Effector CD4-positive, alpha-beta T cell (primary cell): ENCODE measurements at regions not wholly inside any gene's neighbourhood (a gene's known extent, or its start where the extent isn't known, plus 50 kb on each side); places are given as distances from the start of the nearest gene placed in this dataset.

Experiments
- DNase-seq: peaks from one replicate; pipeline ENCODE4 v3.0.0-alpha.2; 2020

DNA sequence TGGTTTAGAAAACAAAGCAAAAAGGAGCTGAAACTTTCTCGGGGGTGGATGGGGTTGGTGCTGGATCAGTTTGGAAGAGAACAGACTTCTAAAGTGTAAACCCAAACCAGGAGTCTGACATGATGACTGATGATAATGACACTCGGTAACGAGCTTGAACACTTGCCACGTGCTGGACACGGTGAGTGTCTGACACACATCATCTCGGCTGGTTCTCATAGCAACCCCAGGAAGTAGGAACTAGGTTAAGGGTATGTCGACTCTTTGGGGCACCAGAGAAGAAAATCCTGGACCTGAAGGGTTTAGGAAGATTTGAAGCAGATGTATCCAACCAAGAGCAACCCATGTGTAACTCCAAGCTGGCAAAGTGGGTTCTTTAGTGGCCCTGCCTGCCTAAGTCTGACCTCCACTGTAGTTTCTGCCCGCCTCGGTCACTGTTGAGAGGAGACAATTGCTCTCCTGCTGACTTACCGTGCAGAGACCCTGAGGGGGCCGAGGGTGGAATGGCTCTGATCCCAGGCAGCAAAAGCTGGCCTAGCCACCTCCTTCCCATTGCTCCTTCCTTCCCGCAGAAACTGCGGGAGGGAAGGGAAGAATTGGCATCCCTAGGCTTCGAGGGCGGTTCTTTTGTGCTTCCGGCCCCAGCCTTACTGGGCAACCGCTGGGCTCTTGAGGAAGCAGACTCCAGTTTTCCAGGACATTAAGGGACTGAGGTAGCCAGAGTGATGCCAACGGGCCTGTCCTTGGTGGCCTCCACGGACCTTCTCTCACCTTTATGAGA is 156.0 kb downstream of the TOMM20 start:
- DNase-seq: no peak

DNA sequence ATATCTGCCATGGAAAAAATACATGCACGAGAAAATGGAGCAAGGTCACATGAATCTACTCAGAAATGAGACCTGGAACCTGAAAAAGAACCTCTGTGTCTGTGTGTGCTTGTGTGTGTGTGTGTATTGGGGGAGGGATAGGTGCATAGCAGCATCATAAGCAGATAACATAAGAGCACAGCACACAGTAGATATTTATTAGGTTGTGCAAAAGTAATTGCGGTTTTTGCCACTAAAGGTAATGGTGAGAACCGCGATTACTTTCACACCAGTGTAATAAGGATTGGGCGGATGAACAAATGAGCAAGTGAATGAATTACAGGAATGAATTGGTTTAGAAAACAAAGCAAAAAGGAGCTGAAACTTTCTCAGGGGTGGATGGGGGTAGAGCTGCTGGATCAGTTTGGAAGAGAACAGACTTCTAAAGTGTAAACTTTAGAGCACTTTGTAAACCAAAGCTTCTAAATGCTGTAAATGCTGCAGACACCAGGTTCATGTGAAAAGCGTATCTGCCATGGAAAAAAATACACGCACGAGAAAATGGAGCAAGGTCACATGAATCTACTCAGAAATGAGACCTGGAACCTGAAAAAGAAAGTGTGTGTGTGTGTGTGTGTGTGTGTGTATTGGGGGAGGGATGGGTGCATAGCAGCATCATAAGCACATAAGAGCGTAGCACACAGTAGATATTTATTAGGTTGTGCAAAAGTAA is 156.9 kb downstream of the TOMM20 start:
- no peak for DNase-seq

DNA sequence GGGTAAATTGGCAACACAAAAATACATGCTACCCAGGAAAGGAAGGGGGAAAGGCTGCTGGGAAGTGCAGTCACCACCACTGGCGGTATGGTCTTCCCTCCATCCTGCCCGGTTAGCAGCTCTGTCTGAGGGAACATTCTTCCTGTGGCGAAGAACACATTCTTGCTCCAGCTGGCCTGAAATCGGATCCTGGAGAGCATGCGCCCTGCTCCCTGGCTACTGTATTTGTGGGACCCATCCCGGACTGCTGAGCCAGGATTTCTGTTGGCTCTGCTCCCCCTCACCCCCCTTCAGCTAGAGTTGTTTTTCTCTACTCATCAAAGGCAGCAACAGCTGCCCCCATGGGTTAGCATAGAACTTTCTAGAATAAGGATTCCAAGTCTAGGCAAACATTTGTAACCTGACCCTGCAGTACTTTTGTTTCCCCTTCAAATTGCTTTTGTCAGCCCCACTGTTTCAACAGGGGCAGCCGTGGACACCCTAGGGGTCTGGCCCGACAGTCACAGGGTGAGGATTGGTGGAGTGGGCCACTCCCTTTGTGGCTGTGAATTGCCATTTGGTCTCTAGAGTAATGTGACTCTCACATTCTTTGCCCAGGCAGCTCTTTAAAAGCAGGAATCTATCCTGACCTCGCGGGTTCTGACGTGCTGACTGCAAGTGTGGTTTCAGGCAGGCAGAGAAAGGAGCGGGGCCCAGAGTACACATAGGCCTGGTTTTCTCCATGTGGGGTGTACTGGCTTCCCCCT is 157.7 kb downstream of the TOMM20 start:
- no peak for DNase-seq

DNA sequence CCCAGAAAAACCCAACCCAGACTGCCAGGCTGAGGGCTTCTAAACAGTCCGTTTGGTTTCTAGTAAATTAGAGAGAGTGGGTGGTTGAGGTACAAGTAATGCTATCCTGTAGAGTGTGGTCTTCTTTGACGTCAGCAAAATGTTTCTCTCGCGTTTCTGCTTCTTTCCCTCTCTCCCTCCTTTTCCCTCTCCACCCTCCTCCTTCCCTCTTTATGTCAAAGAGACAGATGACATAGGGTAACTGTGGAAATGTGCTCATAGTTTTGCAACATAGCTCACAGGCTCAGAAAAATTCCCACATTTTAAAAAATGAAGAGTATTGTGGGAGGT is 158.3 kb downstream of the TOMM20 start:
- DNase-seq: no peak

DNA sequence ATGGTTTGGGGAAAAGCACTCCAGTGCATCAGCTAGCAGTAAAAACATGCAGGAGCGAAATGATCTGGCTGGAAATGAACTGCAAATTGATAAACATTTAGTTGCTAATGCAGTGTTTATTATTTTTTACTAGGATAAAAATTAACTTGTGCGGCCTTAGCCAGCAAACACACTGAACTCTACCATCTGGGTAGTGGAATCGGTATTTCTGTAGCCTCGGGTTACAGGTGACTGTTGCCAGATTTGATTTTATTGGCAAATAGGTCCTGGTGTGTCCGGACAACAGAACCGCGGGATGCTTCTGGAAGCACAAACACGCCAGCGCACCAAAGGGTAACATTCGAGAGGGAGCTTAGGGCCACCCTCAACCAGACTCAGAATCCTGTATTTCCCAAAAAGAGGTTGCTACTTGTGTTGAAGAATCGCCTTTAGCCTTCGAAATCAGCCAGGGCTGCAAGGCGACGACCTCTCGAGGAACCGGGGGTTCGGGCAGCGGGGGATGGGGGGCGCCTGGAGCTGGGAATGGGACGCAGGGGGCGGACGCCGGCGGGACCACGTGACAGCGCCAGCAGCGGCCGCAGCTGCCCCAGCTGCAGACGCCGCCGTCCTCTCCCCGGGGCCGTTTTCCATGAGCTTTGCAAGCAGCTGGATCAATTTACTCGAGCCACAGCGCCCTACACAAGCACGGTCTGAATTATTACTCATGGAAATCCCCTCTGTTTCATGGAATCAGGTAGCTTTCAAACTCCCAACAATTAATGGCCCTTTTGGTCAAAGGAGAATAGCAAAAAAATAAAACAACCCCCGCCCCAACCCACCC is 158.8 kb downstream of the TOMM20 start:
- no peak for DNase-seq

DNA sequence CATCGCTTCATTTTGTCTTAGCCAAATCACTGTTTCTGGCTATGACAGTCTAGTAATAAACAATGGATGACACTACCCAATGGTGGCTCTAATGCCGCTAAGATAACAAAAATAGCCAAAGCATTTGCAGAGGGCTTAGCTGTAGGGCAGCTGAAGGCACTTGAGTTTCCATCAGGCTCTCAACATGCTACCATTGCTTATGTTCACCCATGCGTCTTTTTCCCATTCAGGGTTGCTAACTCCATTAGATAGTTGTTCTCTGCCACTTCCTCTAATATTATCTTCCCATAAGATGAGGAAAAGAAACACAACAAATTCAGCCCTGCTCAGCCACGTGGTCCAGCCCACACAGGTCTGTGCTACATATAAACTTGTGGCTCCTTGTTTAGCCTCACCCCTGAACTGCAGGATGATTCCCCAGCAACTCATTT is 159.6 kb downstream of the TOMM20 start:
- DNase-seq: no peak

DNA sequence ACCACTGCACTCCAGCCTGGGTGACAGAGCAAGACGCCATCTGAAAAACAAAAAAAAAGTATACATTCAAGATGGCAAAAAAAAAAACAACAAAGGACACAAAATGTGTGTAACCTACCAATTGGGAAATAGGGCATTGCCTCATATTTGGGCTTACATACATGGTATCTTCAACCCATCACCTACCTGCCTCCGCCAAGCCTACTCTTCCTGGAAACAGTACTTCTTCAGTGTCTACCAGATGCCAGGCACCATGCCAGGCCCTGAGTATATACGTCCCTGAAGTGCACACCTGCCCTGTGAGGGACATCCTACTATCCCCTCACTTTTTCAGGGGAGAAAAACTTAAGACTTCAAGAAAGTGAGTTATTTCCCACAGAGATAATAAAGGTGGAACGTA is 160.2 kb downstream of the TOMM20 start:
- DNase-seq: no peak

DNA sequence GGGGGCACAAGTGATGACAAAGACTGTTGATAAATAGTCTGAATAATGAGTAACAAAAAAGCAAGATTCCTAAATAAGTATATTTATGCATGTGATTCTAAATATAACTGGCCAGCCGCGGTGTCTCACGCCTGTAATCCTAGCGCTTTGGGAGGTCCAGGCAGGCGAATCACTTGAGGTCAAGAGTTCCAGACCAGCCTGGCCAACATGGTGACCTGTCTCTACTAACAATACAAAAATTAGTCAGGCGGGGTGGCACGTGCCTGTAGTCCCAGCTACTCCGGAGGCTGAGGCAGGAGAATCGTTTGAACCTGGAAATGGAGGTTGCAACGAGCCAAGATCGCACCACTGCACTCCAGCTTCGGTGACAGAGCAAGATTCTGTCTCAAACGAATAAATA is 161.5 kb downstream of the TOMM20 start:
- no peak for DNase-seq

DNA sequence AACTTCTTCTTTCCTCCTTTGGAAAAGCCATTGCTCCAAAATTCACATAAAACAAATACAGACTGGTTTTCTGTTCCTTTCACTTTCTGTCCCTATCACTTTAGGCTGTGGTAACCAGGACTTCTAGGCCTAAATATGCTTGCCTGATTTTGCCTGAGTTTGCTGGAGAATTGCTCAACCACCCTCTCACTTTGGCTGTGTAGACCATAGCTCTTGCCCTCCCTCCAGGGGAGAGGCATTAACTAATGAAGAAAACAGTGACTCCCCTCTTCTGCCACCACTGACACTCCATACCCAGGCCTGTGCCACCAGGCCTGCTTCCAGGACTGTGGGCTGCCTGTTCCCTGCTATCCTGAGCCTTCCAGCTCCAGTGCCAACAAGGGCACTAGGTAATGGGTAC is 163.5 kb downstream of the TOMM20 start:
- DNase-seq: no peak

DNA sequence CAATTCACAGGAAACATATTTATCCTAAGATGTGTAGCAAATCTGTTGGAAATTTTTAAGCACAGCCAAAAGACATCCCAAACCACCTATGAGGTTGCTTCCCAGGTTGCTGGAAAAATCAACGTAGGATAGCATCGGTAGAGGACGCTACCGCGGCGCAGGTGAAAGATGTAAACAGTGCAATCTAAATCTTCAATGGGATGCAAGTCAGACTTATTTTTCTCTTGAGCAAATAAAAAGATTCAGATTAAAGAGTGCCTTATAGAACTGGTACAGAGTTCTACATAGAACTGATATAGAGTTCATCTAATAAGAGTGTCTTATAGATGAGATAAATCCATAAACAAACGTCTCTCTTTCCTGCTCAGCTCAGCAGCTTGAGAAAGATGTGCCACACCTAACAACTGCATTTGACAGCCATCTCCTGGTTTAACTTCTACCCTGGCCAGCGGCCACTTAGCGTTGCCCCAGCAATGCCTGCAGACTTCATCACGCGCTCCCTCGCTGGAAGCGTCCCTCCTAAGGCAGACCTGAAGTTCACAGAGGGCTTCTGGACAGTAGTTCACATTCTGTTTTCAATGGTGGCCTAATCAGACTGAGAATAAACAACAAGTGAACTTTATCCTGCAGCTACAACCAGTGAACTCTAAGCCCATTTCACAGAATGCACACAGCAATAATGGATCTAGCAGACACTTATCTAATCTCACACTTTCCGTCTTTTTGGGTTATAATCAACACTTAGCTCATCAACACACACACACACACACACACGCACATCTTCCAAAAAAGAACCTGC is 164.5 kb downstream of the TOMM20 start:
- DNase-seq: no peak

DNA sequence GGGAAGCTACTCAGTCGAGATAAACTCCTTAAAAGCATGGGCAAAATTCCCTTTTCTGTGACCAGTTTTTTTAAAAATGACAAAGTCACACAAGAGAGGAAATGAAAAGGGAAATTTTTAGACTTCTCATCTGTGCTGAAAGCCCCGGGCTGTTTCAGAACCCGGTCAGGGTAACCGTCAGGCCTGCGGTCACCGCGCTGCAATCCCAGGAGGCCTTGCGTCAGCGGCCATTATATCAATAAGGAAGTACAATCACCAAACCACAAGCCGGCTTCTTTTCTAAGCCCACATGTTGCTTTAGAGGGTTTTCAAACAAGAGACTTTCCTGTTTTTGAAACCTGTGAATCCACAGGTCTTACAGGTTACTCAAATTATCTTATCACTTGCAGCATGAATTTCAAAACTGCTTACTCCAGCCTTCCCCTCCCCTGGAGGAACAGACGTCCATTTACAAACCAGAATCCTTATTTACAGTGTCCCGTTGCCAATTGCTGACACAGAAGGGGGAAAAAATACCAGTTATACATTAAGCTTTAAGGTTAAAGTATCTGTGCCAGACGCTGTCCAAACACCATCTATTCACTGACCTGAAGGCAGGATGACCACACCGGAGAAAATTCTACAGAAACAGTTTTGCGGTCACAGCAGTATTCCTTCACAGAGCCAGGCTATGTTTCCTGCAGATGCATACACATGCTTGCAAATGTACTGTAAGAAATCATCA is 165.3 kb downstream of the TOMM20 start:
- DNase-seq: peak; percentile 79

DNA sequence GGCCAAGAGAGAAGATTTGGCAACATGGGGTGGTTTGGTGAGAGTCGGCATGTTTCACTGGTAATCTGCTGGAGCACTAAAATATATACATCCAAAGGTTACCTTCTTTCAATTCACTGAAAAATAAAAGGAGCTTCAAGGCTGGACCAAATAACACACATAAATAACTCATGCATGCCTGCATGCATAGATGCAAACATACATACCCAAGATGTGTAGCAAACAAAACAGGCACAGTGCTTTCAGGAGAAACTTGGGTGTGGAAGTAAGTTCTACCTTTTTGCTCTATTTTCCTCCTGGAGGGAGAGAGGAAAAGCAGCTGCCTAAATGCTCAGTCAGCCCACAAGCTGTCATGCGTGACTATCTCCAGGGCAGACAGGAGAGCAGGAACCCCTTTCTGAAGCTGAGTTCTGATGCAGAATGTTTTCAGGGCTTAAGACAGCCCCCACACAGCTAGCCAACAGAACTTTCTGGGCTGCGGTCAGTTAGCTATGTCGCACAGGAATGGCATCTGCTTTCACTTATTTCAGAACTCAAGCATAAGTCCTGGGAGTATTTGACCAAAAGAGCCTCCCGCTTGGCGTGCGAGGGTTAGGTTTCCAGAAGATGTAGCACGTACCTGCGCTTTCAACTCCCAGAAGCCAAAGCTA is 166.2 kb downstream of the TOMM20 start:
- DNase-seq: no peak

DNA sequence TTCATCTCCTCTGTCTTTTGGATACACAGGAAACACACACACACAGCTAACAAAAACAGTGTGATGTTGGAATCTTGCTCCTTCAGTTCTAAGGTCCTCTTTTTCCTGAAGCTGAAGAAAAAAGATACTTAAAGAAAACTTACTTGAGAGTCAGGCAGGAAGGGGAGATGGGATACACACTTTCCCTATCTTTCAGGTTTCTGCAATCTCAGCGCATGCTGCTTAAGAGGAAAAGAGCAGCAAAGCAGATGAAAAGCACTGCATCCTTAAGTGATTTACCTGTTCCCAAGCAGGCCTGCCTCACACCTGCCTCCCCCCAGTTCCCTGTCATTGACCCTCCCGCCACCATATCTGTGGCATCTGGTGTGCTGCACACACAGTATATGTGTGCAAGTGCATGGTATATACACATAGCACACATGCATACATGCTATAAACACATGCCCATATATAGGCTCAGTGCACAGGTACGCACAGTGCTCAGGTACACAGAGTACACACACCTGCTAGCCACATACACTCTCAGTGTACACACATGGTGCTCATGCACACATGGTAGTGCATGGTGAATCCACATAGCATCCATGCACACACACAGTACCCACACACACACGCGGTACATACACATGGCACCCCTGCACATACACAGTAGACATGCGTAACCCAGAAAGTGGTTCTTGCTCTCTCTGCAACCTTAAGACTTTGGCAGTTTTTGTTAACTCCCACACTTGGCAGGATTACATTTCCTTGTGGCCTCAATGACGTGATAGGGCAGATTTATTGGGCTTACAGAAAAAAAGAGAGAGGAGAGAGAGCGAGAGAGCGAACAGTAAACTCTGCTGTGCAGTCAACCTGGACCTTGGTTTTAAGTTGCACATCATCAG is 166.9 kb downstream of the TOMM20 start:
- DNase-seq: no peak

DNA sequence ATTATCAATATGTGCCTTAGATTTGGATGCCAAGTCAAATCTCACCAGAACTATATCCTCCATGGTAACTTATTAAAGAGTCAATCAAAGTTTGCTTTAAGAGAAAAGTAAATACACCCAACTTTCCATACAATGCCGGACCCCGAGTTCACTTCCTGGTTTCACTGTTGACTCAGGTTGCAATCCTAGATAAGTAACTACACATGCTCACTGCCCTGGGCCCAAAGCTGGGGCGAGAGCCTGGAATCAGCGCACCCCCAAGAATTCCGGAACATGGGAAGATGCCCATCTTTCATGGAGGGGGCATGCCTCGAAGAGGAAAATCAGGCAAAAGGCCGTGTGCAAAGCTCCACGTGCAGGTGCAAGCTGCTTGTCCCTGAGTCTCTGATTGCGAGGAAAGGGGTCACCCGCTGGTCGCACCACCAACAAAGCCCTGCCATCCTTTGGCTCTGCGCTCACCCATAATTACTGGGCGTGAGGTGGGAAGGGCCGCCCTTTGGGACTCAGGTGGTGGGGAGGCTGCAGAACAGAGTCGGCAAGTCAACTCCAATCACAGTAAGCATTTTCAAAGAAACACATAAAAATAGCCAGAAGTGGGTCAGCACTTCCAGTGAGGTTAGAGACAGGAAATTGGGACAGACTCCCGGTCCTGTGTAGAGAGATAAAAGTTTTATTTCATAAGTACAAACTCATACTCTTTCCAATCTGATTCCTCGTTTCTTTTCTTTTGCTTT is 167.7 kb downstream of the TOMM20 start:
- no peak for DNase-seq

DNA sequence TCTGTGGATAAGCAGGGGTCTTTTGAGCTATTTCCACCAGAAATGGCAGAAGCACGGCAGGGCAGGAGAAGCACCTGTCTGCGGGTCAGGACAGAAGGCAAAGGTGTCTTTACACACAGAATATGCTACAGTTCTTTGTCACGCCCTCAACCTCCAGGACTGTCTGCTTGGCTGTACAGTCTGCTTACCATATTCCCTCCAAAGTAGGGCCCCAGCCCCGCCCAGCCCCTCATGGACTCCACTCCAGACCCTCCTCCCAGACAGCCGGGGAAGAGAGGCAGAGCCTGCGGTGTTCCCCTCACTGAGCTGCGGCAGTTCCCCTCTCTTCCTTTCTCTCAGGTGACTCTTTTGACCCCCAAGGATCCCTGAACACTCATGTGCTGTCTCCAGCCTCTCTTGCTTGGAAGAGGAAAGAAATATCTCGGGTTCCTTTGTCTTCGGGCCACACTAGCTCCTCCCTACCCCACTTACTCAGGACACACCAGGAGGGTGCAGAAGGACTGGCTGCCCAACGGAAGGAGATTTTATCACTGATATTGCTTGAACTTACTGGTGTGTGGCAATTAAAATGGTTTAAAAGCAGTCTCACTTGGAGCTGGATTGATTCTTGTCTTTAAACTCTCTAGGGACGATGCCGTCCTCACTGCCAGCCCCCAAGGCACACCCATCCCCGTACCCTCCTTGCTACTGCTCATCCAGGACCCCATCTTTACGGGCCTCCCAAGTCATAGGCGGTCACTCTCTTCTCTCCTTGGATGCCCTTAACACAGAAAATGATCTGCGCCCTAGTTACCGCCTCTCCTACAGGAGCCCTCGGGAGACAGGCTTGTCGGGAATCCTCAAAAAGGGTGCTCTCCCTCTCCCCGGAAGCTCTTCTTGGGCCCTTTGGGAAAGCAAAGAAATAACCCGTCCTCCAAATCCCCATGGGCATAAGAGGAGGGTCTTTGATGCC is 169.7 kb downstream of the TOMM20 start:
- DNase-seq: no peak

DNA sequence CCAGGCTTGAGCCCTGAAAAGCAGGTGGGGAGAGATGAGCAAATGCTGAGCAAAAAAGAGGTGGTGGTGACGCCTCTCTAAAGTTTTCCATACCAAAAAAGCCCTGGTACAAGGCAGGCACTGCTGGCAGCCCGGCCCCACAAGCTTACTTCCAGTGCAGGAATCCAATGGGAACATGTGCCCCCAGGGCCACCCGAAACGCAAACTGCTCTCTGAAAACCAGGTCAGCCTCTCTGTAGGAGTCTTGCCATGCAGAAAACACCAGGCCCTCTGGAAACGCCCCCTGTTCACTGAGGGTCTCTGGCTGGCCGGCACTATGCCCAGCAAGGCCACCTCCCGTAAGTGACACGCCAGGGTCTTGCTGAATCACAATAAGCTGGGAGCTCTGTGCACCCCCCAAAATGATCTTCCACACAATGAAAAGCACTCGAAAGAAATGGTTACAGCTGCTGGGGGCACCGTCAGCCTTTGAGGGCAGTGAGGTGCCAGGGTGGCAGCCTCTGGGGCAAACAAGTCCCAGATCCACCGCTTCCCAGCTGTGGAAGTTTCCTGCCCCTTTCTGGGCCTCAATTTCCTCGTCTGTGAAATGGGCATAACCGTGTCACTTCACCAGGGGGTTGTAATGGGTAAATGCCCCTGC is 170.5 kb downstream of the TOMM20 start:
- no peak for DNase-seq

DNA sequence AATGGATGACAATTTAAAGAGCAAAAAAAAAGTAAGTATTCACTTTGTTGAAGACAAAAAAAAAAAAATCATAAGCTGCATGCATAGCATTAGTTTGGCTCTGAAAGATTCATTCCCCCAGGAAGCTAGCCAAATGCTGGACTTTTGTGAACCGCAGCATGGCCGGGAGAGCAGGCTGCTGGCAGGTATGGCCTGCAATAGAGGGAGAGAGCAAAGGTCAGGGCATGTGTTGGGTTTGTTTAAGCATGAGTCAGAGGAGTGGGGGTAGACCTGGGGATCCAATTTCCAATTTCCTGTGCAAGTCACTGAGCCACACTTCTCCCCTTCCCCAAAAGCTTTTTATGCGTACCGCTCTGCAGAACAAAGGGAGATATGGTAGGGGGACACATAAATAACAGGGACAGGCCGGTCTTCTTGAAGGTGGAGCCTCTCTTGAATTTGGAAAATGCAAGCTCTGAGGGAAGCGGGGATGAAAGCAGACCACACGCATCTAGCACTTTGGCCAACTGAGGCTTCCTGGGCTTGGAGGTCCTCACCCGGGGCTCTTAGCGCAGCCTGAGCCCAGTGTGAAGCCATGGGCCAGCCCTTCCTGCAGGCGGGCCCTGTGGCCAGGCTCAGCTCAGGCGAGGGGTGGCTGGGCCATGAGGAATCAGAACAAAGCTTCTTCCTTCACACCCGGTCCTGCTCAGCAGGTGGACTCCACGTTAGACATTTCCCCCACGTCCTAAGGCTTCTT is 171.1 kb downstream of the TOMM20 start:
- DNase-seq: no peak
